H1 (cell line): ENCODE measurements at regions not wholly inside any gene's neighbourhood (a gene's known extent, or its start where the extent isn't known, plus 50 kb on each side); places are given as distances from the start of the nearest gene placed in this dataset.

Source experiments
- CTCF ChIA-PET: fragments of 300-600 bp; sonication (Branson Sonifier 250); formaldehyde crosslinking; loops from one replicate; lab custom pipeline; 2021; ENCODE audit not compliant: partially characterized antibody; lab: Charles Lee
- POLR2A ChIA-PET: fragments of 300-600 bp; sonication (Branson Sonifier 250); formaldehyde crosslinking; loops from one replicate; lab custom pipeline; 2021; ENCODE audit warnings: inconsistent platforms; ENCODE audit not compliant: partially characterized antibody; lab: Charles Lee
- DNase-seq, 2 experiments: peaks; one replicate each; pipeline versions ENCODE4 v3.0.0 to v3.0.0-alpha.2; 2010 to 2022; ENCODE audit warnings: low spot score in 2 of 2, low read depth in 1 of 2, mixed read lengths in 1 of 2
- FAIRE-seq: peaks from 2 replicates; lab custom pipeline; 2011; peaks lifted over from hg19 to GRCh38; lab: Jason Lieb, UNC
- H2AFZ ChIP-seq: 2 replicates; pipeline ENCODE4 v1.8.1; 2012; ENCODE audit warnings: low read length, inconsistent platforms
- H2AK5ac ChIP-seq: 2 replicates; pipeline ENCODE4 v1.6.1; 2013; ENCODE audit warnings: low read depth, low read length
- H2BK120ac ChIP-seq: replicated peaks from 2 replicates; pipeline ENCODE3; 2013; ENCODE audit warnings: low read depth, low read length, inconsistent platforms
- H2BK12ac ChIP-seq: 2 replicates; pipeline ENCODE4 v1.6.1; 2013; ENCODE audit warnings: low read depth, low read length
- H2BK15ac ChIP-seq: 2 replicates; pipeline ENCODE4 v1.6.1; 2013; ENCODE audit warnings: low read length
- H2BK20ac ChIP-seq: 2 replicates; pipeline ENCODE4 v1.6.1; 2013; ENCODE audit warnings: low read length
- H2BK5ac ChIP-seq: 2 replicates; pipeline ENCODE4 v1.6.1; 2013; ENCODE audit warnings: low read depth, low read length
- H3K14ac ChIP-seq: 2 replicates; pipeline ENCODE4 v1.6.1; 2013; ENCODE audit warnings: inconsistent platforms; ENCODE audit not compliant: insufficient read length
- H3K18ac ChIP-seq: 2 replicates; pipeline ENCODE4 v1.6.1; 2013; ENCODE audit warnings: low read length; ENCODE audit errors: extremely low read depth
- H3K23ac ChIP-seq: 2 replicates; pipeline ENCODE4 v1.6.1; 2013; ENCODE audit warnings: inconsistent platforms; ENCODE audit not compliant: insufficient read length
- H3K23me2 ChIP-seq: 2 replicates; pipeline ENCODE4 v1.6.1; 2013; ENCODE audit warnings: low read depth, low read length
- H3K27ac ChIP-seq: 2 replicates; pipeline ENCODE4 v1.6.1; 2011; ENCODE audit warnings: low read depth, low read length, inconsistent platforms
- H3K27me3 ChIP-seq, 4 experiments: replicated peaks in 1 of 4; 1 replicate in 1 of 4; 2 replicates in 3 of 4; pipeline versions ENCODE4 v1.6.1 to v1.8.1; 2011 to 2013; ENCODE audit warnings: low read length in 3 of 4, mild to moderate bottlenecking in 3 of 4, inconsistent platforms in 2 of 4, mixed read lengths in 2 of 4, moderate library complexity in 1 of 4; ENCODE audit not compliant: control insufficient read depth in 3 of 4, insufficient read depth in 3 of 4; ENCODE audit errors: extremely low read depth in 1 of 4
- H3K36me3 ChIP-seq, 4 experiments: 2 replicates each; pipeline versions ENCODE4 v1.6.1 to v1.8.1; 2011 to 2013; ENCODE audit warnings: mild to moderate bottlenecking in 4 of 4, low read length in 3 of 4, moderate library complexity in 2 of 4, control low read depth in 1 of 4, inconsistent platforms in 1 of 4; ENCODE audit not compliant: insufficient read depth in 4 of 4, control insufficient read depth in 2 of 4
- H3K4ac ChIP-seq: replicated peaks from 2 replicates; pipeline ENCODE3; 2013; ENCODE audit warnings: low read length, low read depth, mixed read lengths, inconsistent platforms; ENCODE audit not compliant: insufficient read length
- H3K4me1 ChIP-seq, 4 experiments: replicated peaks in 1 of 4; 1 replicate in 1 of 4; 2 replicates in 3 of 4; pipeline versions ENCODE4 v1.6.1 to v1.8.1; 2011 to 2013; ENCODE audit warnings: low read length in 3 of 4, inconsistent platforms in 2 of 4, mixed read lengths in 1 of 4; ENCODE audit not compliant: insufficient read depth in 4 of 4, control insufficient read depth in 3 of 4
- H3K4me2 ChIP-seq, 2 experiments: 2 replicates each; pipeline versions ENCODE4 v1.6.1 to v1.8.1; 2011 to 2013; ENCODE audit warnings: low read depth in 2 of 2, low read length in 2 of 2, control low read depth in 1 of 2, inconsistent platforms in 1 of 2, mild to moderate bottlenecking in 1 of 2; ENCODE audit not compliant: insufficient read depth in 1 of 2
- H3K4me3 ChIP-seq, 4 experiments: fragments of 200-600, 300-600 bp in 1 of 4; sonication (generic), shearing (Covaris generic), sonication (Bioruptor Twin) in 1 of 4; 2 replicates each; pipeline versions ENCODE4 v1.5.1 to v1.8.1; 2011 to 2016; ENCODE audit warnings: low read length in 4 of 4, low read depth in 3 of 4, control low read depth in 2 of 4, inconsistent platforms in 2 of 4, mild to moderate bottlenecking in 2 of 4, mixed read lengths in 1 of 4, moderate library complexity in 1 of 4; ENCODE audit not compliant: insufficient read depth in 2 of 4; ENCODE audit errors: extremely low read depth in 1 of 4
- H3K56ac ChIP-seq: replicated peaks from 2 replicates; pipeline ENCODE3; 2013; ENCODE audit warnings: low read depth, mild to moderate bottlenecking, mixed read lengths, low read length, inconsistent platforms; ENCODE audit not compliant: insufficient read length
- H3K79me1 ChIP-seq: 2 replicates; pipeline ENCODE4 v1.6.1; 2013; ENCODE audit warnings: low read depth, low read length, control low read depth
- H3K79me2 ChIP-seq, 2 experiments: 2 replicates each; pipeline versions ENCODE4 v1.6.1 to v1.8.1; 2012 to 2013; ENCODE audit warnings: low read length in 2 of 2, mild to moderate bottlenecking in 2 of 2, inconsistent platforms in 1 of 2; ENCODE audit not compliant: insufficient read depth in 2 of 2, control insufficient read depth in 1 of 2
- H3K9ac ChIP-seq, 4 experiments: replicated peaks in 1 of 4; 1 replicate in 1 of 4; 2 replicates in 3 of 4; pipeline versions ENCODE4 v1.6.1 to v1.8.1; 2011 to 2013; ENCODE audit warnings: low read depth in 3 of 4, low read length in 3 of 4, control low read depth in 2 of 4, mild to moderate bottlenecking in 2 of 4, moderate library complexity in 2 of 4, inconsistent platforms in 1 of 4; ENCODE audit errors: extremely low read depth in 1 of 4
- H3K9me3 ChIP-seq, 2 experiments: 2 replicates each; pipeline versions ENCODE4 v1.6.1 to v1.8.1; 2012 to 2013; ENCODE audit warnings: mild to moderate bottlenecking in 2 of 2, moderate library complexity in 2 of 2, control low read depth in 1 of 2, inconsistent platforms in 1 of 2, low read depth in 1 of 2, low read length in 1 of 2, mixed read lengths in 1 of 2; ENCODE audit not compliant: insufficient read depth in 2 of 2
- H4K20me1 ChIP-seq, 2 experiments: replicated peaks in 1 of 2; 2 replicates each; pipeline versions ENCODE3 to v1.8.1; 2011 to 2013; ENCODE audit warnings: inconsistent platforms in 2 of 2, low read length in 2 of 2, mild to moderate bottlenecking in 1 of 2; ENCODE audit not compliant: insufficient read depth in 2 of 2, control insufficient read depth in 1 of 2
- H4K5ac ChIP-seq: 2 replicates; pipeline ENCODE4 v1.6.1; 2013; ENCODE audit warnings: low read length, low read depth, mixed read lengths, inconsistent platforms; ENCODE audit not compliant: insufficient read length
- H4K8ac ChIP-seq: 2 replicates; pipeline ENCODE4 v1.8.0; 2013; ENCODE audit warnings: mild to moderate bottlenecking, moderate library complexity, low read length, inconsistent platforms; ENCODE audit not compliant: insufficient read depth; ENCODE audit errors: extremely low read depth
- H4K91ac ChIP-seq: replicated peaks from 2 replicates; pipeline ENCODE3; 2013; ENCODE audit warnings: low read length, mixed read lengths, inconsistent platforms; ENCODE audit not compliant: insufficient read length
- BACH1 ChIP-seq: IDR thresholded peaks from 2 replicates; pipeline ENCODE4 v1.6.1; 2012; ENCODE audit warnings: low read length, improper control_type of control experiment
- BCL11A ChIP-seq, 2 experiments: IDR thresholded peaks; one replicate each; pipeline ENCODE4 v1.6.1; 2011; ENCODE audit warnings: low read depth in 2 of 2, low read length in 2 of 2, mild to moderate bottlenecking in 2 of 2
- CBX5 ChIP-seq: fragments of 300-800, 300-1000 bp; sonication (generic); IDR thresholded peaks from 2 replicates; pipeline ENCODE4 v1.7.1; 2016; ENCODE audit warnings: antibody characterized with exemption, low read length, low read depth
- CBX8 ChIP-seq: fragments of 300-800, 300-1000 bp; sonication (generic); IDR thresholded peaks from 2 replicates; pipeline ENCODE4 v1.7.1; 2016; ENCODE audit warnings: low read depth, low read length, borderline replicate concordance
- CEBPB ChIP-seq: IDR thresholded peaks from 2 replicates; pipeline ENCODE4 v1.6.1; 2012; ENCODE audit warnings: low read depth, low read length
- EZH2 ChIP-seq: fragments of 200-600 bp; sonication (generic); IDR thresholded peaks from 2 replicates; pipeline ENCODE4 v1.7.1; 2012; ENCODE audit warnings: low read depth, mild to moderate bottlenecking, moderate library complexity, low read length, inconsistent platforms; ENCODE audit not compliant: severe bottlenecking
- HDAC6 ChIP-seq: IDR thresholded peaks from one replicate; pipeline ENCODE4 v1.7.1; 2012; ENCODE audit warnings: low read depth, mild to moderate bottlenecking, inconsistent platforms, low read length, moderate library complexity
- KDM1A ChIP-seq: fragments of 200-600, 300-600 bp; sonication (generic); IDR thresholded peaks from 2 replicates; pipeline ENCODE4 v1.7.1; 2016; ENCODE audit warnings: mild to moderate bottlenecking, low read length, borderline replicate concordance
- KDM4A ChIP-seq: IDR thresholded peaks from one replicate; pipeline ENCODE4 v1.7.1; 2012; ENCODE audit warnings: low read depth, mild to moderate bottlenecking, moderate library complexity, low read length, inconsistent platforms; ENCODE audit not compliant: severe bottlenecking
- SUZ12 ChIP-seq: fragments of 200-600 bp; sonication (generic); IDR thresholded peaks from 2 replicates; pipeline ENCODE4 v1.6.1; 2012; ENCODE audit warnings: mild to moderate bottlenecking, inconsistent platforms, low read length, moderate library complexity, mixed read lengths
- TCF12 ChIP-seq: IDR thresholded peaks from 2 replicates; pipeline ENCODE4 v1.6.1; 2011; ENCODE audit warnings: low read depth, mild to moderate bottlenecking, low read length
- WGBS, 2 experiments: shearing (Covaris generic) in 1 of 2; methylation state at CpG; one replicate each; pipeline versions ENCODE4 v1.1.6 to v1.1.7; 2013 to 2015; ENCODE audit warnings: low lambda C conversion rate in 2 of 2, mixed read lengths in 2 of 2, inconsistent platforms in 1 of 2, low coverage in 1 of 2, missing lambda C conversion rate in 1 of 2; ENCODE audit not compliant: insufficient replicate concordance in 2 of 2, insufficient coverage in 1 of 2, insufficient read length in 1 of 2; ENCODE audit errors: extremely low coverage in 1 of 2, missing lambda C conversion rate in 1 of 2; 5-methylcytosine and 5-hydroxymethylcytosine counted together

GRCh38 chr4:3363411-3364141 is 70.8 kb downstream of the RGS12 start:
- Histone ChIP-seq H4K20me1 (peaks cover 0 to 12% of the 10 kb centered on the region in 2 experiments), H3K4me2 (no peak overlapping the region), H2BK12ac (no peak overlapping the region), H3K56ac (no peak overlapping the region), H3K18ac (0 out of 2 replicates have a peak overlapping the region, but pooled peaks have one; percentile 43), H3K36me3 (no peaks in the 10 kb centered on the region), H3K23ac (no peak overlapping the region), H2AK5ac (no peak overlapping the region), H3K4me1 (peaks cover 0 to 7% (median 3%) of the 10 kb centered on the region in 4 experiments; a peak in 4 of 7 replicates), H3K23me2 (peaks cover 10% of the 10 kb centered on the region; the same call in 1 of the 2 replicates), H3K9me3 (no peaks in the 10 kb centered on the region), H2BK120ac (no peak overlapping the region), H3K79me2 (0 out of 4 replicates have a peak, but pooled peaks cover 0 to 2% of the 10 kb centered on the region in 2 experiments), H2BK5ac (no peak overlapping the region; the same call in 1 of the 2 replicates), H2AFZ (no peak overlapping the region), H3K4me3 (no peak overlapping the region), H3K14ac (no peak overlapping the region), H3K27me3 (peaks cover 0 to 2% (median 0%) of the 10 kb centered on the region in 4 experiments; a peak in 3 of 7 replicates), H3K27ac (no peak overlapping the region), H4K91ac (no peak overlapping the region), H3K79me1 (peaks cover 3% of the 10 kb centered on the region; the same call in 1 of the 2 replicates), H3K4ac (no peak overlapping the region), H3K9ac (no peak overlapping the region), H4K5ac (no peak overlapping the region), H4K8ac (no peak overlapping the region), H2BK20ac (no peak overlapping the region), H2BK15ac (no peak overlapping the region)
- DNase-seq (peak in 1 of 2 experiments; percentile 48), FAIRE-seq (no peak)
- 94% methylated on average over 23 of the region's 30 CpGs; no CpG with 5 or more reads in 1 of the 2 experiments for WGBS, 2 experiments
- TF ChIP-seq CEBPB: no peak
- no peak for TF ChIP-seq CBX5
- no peak for TF ChIP-seq KDM4A
- TF ChIP-seq EZH2: no peak
- no peak for TF ChIP-seq BACH1
- no peak for TF ChIP-seq KDM1A
- no peak for TF ChIP-seq SUZ12
- TF ChIP-seq BCL11A (IDR thresholded peaks at IDR 0.05; ENCODE audit: low read depth in 2 of 2, low read length in 2 of 2): no peak
- no peak for TF ChIP-seq TCF12
- no peak for TF ChIP-seq CBX8
- TF ChIP-seq HDAC6: no peak
- ChIA-PET CTCF (interaction anchor here (1.2 to 4.6 kb wide), 4 partner anchors 9 to 45 kb away, joined by 3 to 16 read pairs (median 10); no protein-coding TSS in a partner anchor), POLR2A (no interaction called here)
